Right lobe of liver (tissue), 6 donors: ENCODE measurements at regions not wholly inside any gene's neighbourhood (a gene's known extent, or its start where the extent isn't known, plus 50 kb on each side); places are given as distances from the start of the nearest gene placed in this dataset.

ENCODE experiments used
- ATAC-seq, 4 donors: fragments of 200-7000 bp; cut with Tn5 transposase; one replicate each; pipeline ENCODE4 v1.9.1; 2020; ENCODE audit warnings: mild to moderate bottlenecking in 4 of 4, moderate library complexity in 4 of 4
- DNase-seq, 3 donors: peaks; one replicate each; pipeline ENCODE4 v3.0.0-alpha.2; 2020
- H3K27ac ChIP-seq, 3 donors: fragments of 200-600 bp; one replicate each; pipeline ENCODE4 v1.8.0; 2022
- H3K27me3 ChIP-seq, 2 donors: fragments of 200-600 bp; one replicate each; pipeline ENCODE4 v1.8.0; 2022
- H3K36me3 ChIP-seq, 4 donors: fragments of 200-600 bp; sonication (generic) in 1 of 4; one replicate each; pipeline versions ENCODE4 v1.5.1 to v1.8.0; 2017 to 2022; ENCODE audit warnings: control low read depth in 1 of 4
- H3K4me1 ChIP-seq, 4 donors: fragments of 200-600 bp; sonication (generic) in 1 of 4; one replicate each; pipeline versions ENCODE4 v1.5.1 to v1.8.0; 2017 to 2022; ENCODE audit warnings: control low read depth in 1 of 4
- H3K4me3 ChIP-seq, 3 donors: fragments of 200-600 bp; one replicate each; pipeline ENCODE4 v1.8.0; 2022
- H3K9me3 ChIP-seq, 4 donors: fragments of 200-600 bp; sonication (generic) in 1 of 4; one replicate each; pipeline versions ENCODE4 v1.5.1 to v1.8.0; 2017 to 2022; ENCODE audit warnings: control low read depth in 1 of 4
- POLR2A ChIP-seq: fragments of 450-650 bp; IDR thresholded peaks from one replicate; pipeline ENCODE4 v1.6.1; 2017; ENCODE audit warnings: antibody characterized with exemption, mild to moderate bottlenecking
- WGBS: methylation state at CpG from one replicate; pipeline ENCODE4 v1.1.6; 2018; ENCODE audit warnings: low coverage, low lambda C conversion rate; ENCODE audit not compliant: insufficient coverage; ENCODE audit errors: missing lambda C conversion rate; 5-methylcytosine and 5-hydroxymethylcytosine counted together
- intact Hi-C, 2 donors: fragments of 100-400 bp; cut with DNase I; formaldehyde crosslinking; loops; one replicate each; pipeline versions ENCODE4 v1.11.2 to v1.14.1; 2022
- TF ChIP-seq, protein P1 (sequence below), 4 donors: fragments of 200-600 bp in 3 of 4; fragments of 450-650 bp in 1 of 4; IDR thresholded peaks; one replicate each; pipeline versions ENCODE4 v1.5.1 to v1.8.0; 2016 to 2022; ENCODE audit warnings: antibody characterized with exemption in 4 of 4, mild to moderate bottlenecking in 2 of 4
- donor health status: DM: no; HTN: yes; CAD: no.
- donor health status: DM: no; HTN: no; CAD: no.
- donor health status: DM: no; HTN: no; CAD: no.
- donor health status: DM: no; HTN: yes; CAD: no.
- donor health status: DM: no; HTN: yes; CAD: no.

DNA sequence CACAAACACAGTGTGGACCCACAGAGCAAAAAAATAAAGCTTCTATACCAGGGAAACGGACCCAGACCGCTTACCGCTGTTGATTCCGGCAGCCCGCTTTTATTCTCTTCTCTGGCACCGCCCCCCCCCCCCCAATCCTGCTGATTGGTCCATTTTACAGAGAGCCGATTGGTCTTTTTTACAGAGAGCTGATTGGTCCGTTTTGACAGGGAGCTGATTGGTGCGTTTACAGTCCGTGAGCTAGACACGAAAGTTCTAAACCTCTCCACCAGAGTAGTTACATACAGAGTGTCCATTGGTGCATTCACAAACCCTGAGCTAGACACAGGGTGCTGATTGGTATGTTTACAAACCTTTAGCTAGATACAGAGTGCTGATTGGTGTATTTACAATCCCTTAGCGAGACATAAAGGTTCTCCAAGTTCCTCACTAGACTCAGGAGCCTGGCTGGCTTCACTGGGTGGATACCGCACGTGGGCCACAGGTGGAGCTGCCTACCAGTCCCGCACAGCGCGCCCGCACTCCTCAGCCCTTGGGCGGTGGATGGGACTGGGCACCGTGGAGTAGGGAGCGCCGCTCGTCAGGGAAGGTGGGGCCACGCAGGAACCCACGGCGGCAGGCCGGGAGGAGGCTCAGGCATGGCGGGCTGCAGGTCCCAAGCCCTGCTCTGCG lies 92.4 kb downstream of the HAPSTR1 start:
- Histone ChIP-seq H3K27ac (no peak overlapping the region), H3K9me3 (no peaks in the 10 kb centered on the region), H3K27me3 (no peaks in the 10 kb centered on the region), H3K4me1 (no peaks in the 10 kb centered on the region), H3K36me3 (no peaks in the 10 kb centered on the region), H3K4me3 (no peak overlapping the region)
- TF ChIP-seq, protein P1, sequence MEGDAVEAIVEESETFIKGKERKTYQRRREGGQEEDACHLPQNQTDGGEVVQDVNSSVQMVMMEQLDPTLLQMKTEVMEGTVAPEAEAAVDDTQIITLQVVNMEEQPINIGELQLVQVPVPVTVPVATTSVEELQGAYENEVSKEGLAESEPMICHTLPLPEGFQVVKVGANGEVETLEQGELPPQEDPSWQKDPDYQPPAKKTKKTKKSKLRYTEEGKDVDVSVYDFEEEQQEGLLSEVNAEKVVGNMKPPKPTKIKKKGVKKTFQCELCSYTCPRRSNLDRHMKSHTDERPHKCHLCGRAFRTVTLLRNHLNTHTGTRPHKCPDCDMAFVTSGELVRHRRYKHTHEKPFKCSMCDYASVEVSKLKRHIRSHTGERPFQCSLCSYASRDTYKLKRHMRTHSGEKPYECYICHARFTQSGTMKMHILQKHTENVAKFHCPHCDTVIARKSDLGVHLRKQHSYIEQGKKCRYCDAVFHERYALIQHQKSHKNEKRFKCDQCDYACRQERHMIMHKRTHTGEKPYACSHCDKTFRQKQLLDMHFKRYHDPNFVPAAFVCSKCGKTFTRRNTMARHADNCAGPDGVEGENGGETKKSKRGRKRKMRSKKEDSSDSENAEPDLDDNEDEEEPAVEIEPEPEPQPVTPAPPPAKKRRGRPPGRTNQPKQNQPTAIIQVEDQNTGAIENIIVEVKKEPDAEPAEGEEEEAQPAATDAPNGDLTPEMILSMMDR (IDR thresholded peaks at IDR 0.05) = no peak
- TF ChIP-seq POLR2A = no peak
- intact Hi-C loops = no loop called here
- WGBS = 79% methylated on average over 13 of the region's 29 CpGs
- no peak for ATAC-seq
- DNase-seq = no peak

DNA sequence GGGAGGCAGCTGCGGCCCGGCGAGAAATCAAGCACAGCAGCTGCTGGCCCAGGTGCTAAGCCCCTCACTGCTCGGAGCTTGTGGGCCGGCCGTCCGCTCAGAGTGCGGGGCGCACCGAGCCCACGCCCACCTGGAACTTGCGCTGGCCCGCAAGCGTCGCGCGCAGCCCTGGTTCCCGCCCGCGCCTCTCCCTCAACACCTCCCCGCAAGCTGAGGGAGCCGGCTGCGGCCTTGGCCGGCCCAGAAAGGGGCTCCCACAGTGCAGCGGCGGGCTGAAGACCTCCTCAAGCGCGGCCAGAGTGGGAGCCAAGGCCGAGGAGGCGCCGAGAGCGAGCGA lies 92.9 kb downstream of the HAPSTR1 start:
- Histone ChIP-seq H3K36me3 (no peaks in the 10 kb centered on the region), H3K4me3 (no peak overlapping the region), H3K27me3 (no peaks in the 10 kb centered on the region), H3K27ac (no peak overlapping the region), H3K9me3 (no peaks in the 10 kb centered on the region), H3K4me1 (no peaks in the 10 kb centered on the region)
- no peak for DNase-seq
- 90% methylated on average over 4 of the region's 33 CpGs for WGBS
- no peak for ATAC-seq
- no peak for TF ChIP-seq POLR2A
- TF ChIP-seq, protein P1 (IDR thresholded peaks at IDR 0.05) = no peak
- intact Hi-C loops = no loop called here

DNA sequence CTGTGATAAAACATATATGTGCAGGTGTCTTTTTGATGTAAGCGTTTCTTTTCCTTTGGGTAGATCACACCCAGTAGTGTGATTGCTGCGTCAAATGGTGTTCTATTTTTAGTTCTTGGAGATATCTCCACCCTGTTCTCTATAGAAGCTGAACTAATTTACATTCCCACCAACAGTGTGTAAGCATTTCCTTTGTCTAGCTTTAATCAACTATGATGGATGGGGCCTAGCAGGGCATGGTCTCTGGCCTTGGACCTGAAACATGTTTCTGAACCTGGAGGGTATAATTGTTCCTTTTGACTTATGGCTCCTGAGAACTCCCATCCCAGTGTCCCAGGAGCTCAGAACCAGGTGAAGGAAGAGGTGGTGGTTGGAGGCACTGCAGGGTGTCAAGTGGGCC lies 93.9 kb downstream of the HAPSTR1 start:
- DNase-seq = no peak
- ATAC-seq = no peak
- no peak overlapping the region for H3K4me3 ChIP-seq
- no peaks in the 10 kb centered on the region for H3K27me3 ChIP-seq
- H3K27ac ChIP-seq = no peak overlapping the region
- H3K36me3 ChIP-seq = no peaks in the 10 kb centered on the region
- no peaks in the 10 kb centered on the region for H3K9me3 ChIP-seq
- intact Hi-C loops = no loop called here
- TF ChIP-seq, protein P1 (IDR thresholded peaks at IDR 0.05) = no peak
- no peak for TF ChIP-seq POLR2A
- H3K4me1 ChIP-seq = no peaks in the 10 kb centered on the region
- WGBS = 55% methylated on average over 2 of the region's 2 CpGs

DNA sequence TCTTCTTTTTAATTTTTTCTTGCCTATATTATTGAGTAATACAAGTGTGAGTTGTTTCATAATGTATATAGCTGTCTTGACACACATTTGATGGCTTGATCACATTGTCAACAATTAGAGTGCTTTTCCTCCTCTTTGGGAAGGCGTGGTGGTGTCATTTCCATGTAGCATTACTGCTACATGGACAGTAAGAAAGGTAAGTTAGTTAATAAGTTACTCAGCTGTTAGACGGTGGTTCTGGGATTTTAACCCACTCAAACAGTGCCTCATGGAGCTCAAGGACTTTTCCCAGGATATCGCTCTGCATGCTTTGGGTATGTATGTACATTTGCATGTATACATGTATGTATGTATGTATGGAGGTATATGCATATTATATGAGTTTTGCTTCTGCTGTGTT lies 94.6 kb downstream of the HAPSTR1 start:
- intact Hi-C loops = no loop called here
- no peak for DNase-seq

More for the DNA sequence above, 94.6 kb downstream of the HAPSTR1 start:
- Histone ChIP-seq H3K4me3 (no peak overlapping the region), H3K4me1 (no peaks in the 10 kb centered on the region), H3K27ac (no peak overlapping the region), H3K27me3 (no peaks in the 10 kb centered on the region), H3K36me3 (no peaks in the 10 kb centered on the region), H3K9me3 (no peaks in the 10 kb centered on the region)
- WGBS = 69% methylated on average over 3 of the region's 3 CpGs
- no peak for ATAC-seq
- no peak for TF ChIP-seq POLR2A
- TF ChIP-seq, protein P1 (IDR thresholded peaks at IDR 0.05) = no peak
